ENCODE measurements at regions not wholly inside any gene's neighbourhood (a gene's known extent, or its start where the extent isn't known, plus 50 kb on each side); places are given as distances from the start of the nearest gene placed in this dataset.

DNA sequence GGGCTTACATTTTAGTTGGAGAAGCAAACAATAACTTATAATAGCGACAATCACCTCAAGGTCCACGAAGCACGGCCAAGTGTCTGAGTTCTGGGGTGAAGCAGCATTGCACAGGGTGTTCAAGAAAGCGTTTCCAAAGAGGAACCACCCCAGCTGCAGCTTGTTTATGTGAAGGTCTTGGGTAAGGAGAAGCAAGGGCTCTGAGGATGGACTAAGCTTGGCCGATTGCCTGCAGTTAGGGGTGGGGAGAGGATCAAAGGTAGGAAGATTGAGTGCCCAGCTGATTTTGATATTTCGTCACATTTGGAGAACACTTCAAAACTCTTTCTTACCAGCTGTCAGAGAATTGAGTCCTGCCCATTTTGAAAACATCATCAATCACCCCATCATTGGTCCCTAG lies 321.6 kb upstream of the DNAJC19 start:
- TF ChIP-seq, protein P1, sequence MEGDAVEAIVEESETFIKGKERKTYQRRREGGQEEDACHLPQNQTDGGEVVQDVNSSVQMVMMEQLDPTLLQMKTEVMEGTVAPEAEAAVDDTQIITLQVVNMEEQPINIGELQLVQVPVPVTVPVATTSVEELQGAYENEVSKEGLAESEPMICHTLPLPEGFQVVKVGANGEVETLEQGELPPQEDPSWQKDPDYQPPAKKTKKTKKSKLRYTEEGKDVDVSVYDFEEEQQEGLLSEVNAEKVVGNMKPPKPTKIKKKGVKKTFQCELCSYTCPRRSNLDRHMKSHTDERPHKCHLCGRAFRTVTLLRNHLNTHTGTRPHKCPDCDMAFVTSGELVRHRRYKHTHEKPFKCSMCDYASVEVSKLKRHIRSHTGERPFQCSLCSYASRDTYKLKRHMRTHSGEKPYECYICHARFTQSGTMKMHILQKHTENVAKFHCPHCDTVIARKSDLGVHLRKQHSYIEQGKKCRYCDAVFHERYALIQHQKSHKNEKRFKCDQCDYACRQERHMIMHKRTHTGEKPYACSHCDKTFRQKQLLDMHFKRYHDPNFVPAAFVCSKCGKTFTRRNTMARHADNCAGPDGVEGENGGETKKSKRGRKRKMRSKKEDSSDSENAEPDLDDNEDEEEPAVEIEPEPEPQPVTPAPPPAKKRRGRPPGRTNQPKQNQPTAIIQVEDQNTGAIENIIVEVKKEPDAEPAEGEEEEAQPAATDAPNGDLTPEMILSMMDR (IDR thresholded peaks at IDR 0.05), result no peak
- no peak for TF ChIP-seq POLR2A (IDR thresholded peaks at IDR 0.05)

All from testis (tissue), 2 donors.